ENCODE measurements at regions not wholly inside any gene's neighbourhood (a gene's known extent, or its start where the extent isn't known, plus 50 kb on each side); places are given as distances from the start of the nearest gene placed in this dataset.
"Not testable (repeated sequence)": the region's sequence is repeated elsewhere in the genome, so short reads cannot be mapped to it uniquely, and the experiment has no call there.

GRCh38 chr10:38321393-38321792 lies 227.3 kb downstream of the ZNF37A start:
- not testable (repeated sequence) for H3K4me1 Mint-ChIP-seq (ENCODE audit: low read depth); H3K36me3 Mint-ChIP-seq (ENCODE audit: low read depth); H3K27me3 Mint-ChIP-seq (ENCODE audit: low read depth)

GRCh38 chr10:38330306-38330705 lies 236.2 kb downstream of the ZNF37A start:
- H3K4me3 Mint-ChIP-seq; H3K9me3 Mint-ChIP-seq; H3K4me1 Mint-ChIP-seq (ENCODE audit: low read depth); DNase-seq (ENCODE audit: low spot score); H3K27ac Mint-ChIP-seq; H3K27me3 Mint-ChIP-seq (ENCODE audit: low read depth); H3K36me3 Mint-ChIP-seq (ENCODE audit: low read depth): not testable (repeated sequence)

More at GRCh38 chr10:38321393-38321792, 227.3 kb downstream of the ZNF37A start:
- H3K27ac Mint-ChIP-seq; H3K4me3 Mint-ChIP-seq; H3K9me3 Mint-ChIP-seq; DNase-seq (ENCODE audit: low spot score): not testable (repeated sequence)

GRCh38 chr10:38331106-38331505 lies 237.0 kb downstream of the ZNF37A start:
- not testable (repeated sequence) for H3K27ac Mint-ChIP-seq; H3K27me3 Mint-ChIP-seq (ENCODE audit: low read depth); DNase-seq (ENCODE audit: low spot score); H3K4me3 Mint-ChIP-seq; H3K36me3 Mint-ChIP-seq (ENCODE audit: low read depth); H3K9me3 Mint-ChIP-seq; H3K4me1 Mint-ChIP-seq (ENCODE audit: low read depth)

- not testable (repeated sequence) for H3K4me1 Mint-ChIP-seq (ENCODE audit: low read depth); H3K27me3 Mint-ChIP-seq (ENCODE audit: low read depth); H3K36me3 Mint-ChIP-seq (ENCODE audit: low read depth); H3K9me3 Mint-ChIP-seq; H3K27ac Mint-ChIP-seq; DNase-seq (ENCODE audit: low spot score); H3K4me3 Mint-ChIP-seq
These were observed 239.6 kb downstream of the ZNF37A start for GRCh38 chr10:38333699-38334098.

- H3K27me3 Mint-ChIP-seq (ENCODE audit: low read depth); H3K4me3 Mint-ChIP-seq; DNase-seq (ENCODE audit: low spot score); H3K36me3 Mint-ChIP-seq (ENCODE audit: low read depth); H3K4me1 Mint-ChIP-seq (ENCODE audit: low read depth); H3K27ac Mint-ChIP-seq; H3K9me3 Mint-ChIP-seq: not testable (repeated sequence)
These were observed 256.5 kb downstream of the ZNF37A start for GRCh38 chr10:38350645-38351044.

- H3K4me1 Mint-ChIP-seq (ENCODE audit: low read depth); H3K4me3 Mint-ChIP-seq; H3K27me3 Mint-ChIP-seq (ENCODE audit: low read depth); H3K9me3 Mint-ChIP-seq; H3K36me3 Mint-ChIP-seq (ENCODE audit: low read depth); H3K27ac Mint-ChIP-seq: not testable (repeated sequence)
- DNase-seq (ENCODE audit: low spot score) = peak; percentile 4
These were observed 260.3 kb downstream of the ZNF37A start for GRCh38 chr10:38354410-38354809.

- DNase-seq (ENCODE audit: low spot score) = peak; percentile 80
- peak overlapping the region; percentile 97 for H3K4me3 Mint-ChIP-seq
- peak overlapping the region; percentile 100 for H3K27ac Mint-ChIP-seq
These were observed 261.9 kb downstream of the ZNF37A start for GRCh38 chr10:38355911-38356526.

GRCh38 chr10:38356527-38356926 lies 262.4 kb downstream of the ZNF37A start:
- DNase-seq (ENCODE audit: low spot score) = peak; percentile 5
- not testable (repeated sequence) for H3K27me3 Mint-ChIP-seq (ENCODE audit: low read depth); H3K9me3 Mint-ChIP-seq; H3K4me1 Mint-ChIP-seq (ENCODE audit: low read depth)
- peaks cover 11% of the 10 kb centered on the region for H3K36me3 Mint-ChIP-seq (ENCODE audit: low read depth)
- H3K4me3 Mint-ChIP-seq = peak overlapping the region; percentile 97
- peak overlapping the region; percentile 100 for H3K27ac Mint-ChIP-seq

More at GRCh38 chr10:38355911-38356526, 261.9 kb downstream of the ZNF37A start:
- H3K36me3 Mint-ChIP-seq (ENCODE audit: low read depth); H3K4me1 Mint-ChIP-seq (ENCODE audit: low read depth); H3K27me3 Mint-ChIP-seq (ENCODE audit: low read depth); H3K9me3 Mint-ChIP-seq: not testable (repeated sequence)

GRCh38 chr10:38362514-38362913 lies 268.4 kb downstream of the ZNF37A start:
- H3K9me3 Mint-ChIP-seq; DNase-seq (ENCODE audit: low spot score); H3K4me3 Mint-ChIP-seq; H3K27ac Mint-ChIP-seq; H3K27me3 Mint-ChIP-seq (ENCODE audit: low read depth): not testable (repeated sequence)
- Mint-ChIP-seq H3K36me3 (ENCODE audit: low read depth) (peaks cover 46% of the 10 kb centered on the region), H3K4me1 (ENCODE audit: low read depth) (peaks cover 12% of the 10 kb centered on the region)

GRCh38 chr10:38364073-38364472 lies 269.9 kb downstream of the ZNF37A start:
- H3K4me3 Mint-ChIP-seq; H3K4me1 Mint-ChIP-seq (ENCODE audit: low read depth); DNase-seq (ENCODE audit: low spot score); H3K27me3 Mint-ChIP-seq (ENCODE audit: low read depth); H3K27ac Mint-ChIP-seq; H3K9me3 Mint-ChIP-seq: not testable (repeated sequence)
- peaks cover 43% of the 10 kb centered on the region for H3K36me3 Mint-ChIP-seq (ENCODE audit: low read depth)

- not testable (repeated sequence) for DNase-seq (ENCODE audit: low spot score); H3K4me1 Mint-ChIP-seq (ENCODE audit: low read depth); H3K9me3 Mint-ChIP-seq; H3K27ac Mint-ChIP-seq; H3K27me3 Mint-ChIP-seq (ENCODE audit: low read depth); H3K4me3 Mint-ChIP-seq
- peaks cover 52% of the 10 kb centered on the region for H3K36me3 Mint-ChIP-seq (ENCODE audit: low read depth)
These were observed 271.8 kb downstream of the ZNF37A start for GRCh38 chr10:38365917-38366316.

- DNase-seq (ENCODE audit: low spot score); H3K27ac Mint-ChIP-seq; H3K4me3 Mint-ChIP-seq; H3K9me3 Mint-ChIP-seq; H3K4me1 Mint-ChIP-seq (ENCODE audit: low read depth); H3K27me3 Mint-ChIP-seq (ENCODE audit: low read depth): not testable (repeated sequence)
- peaks cover 13% of the 10 kb centered on the region for H3K36me3 Mint-ChIP-seq (ENCODE audit: low read depth)
These were observed 289.7 kb downstream of the ZNF37A start for GRCh38 chr10:38383800-38384199.

GRCh38 chr10:38386869-38387268 lies 292.7 kb downstream of the ZNF37A start:
- not testable (repeated sequence) for H3K27me3 Mint-ChIP-seq (ENCODE audit: low read depth); H3K4me1 Mint-ChIP-seq (ENCODE audit: low read depth); H3K4me3 Mint-ChIP-seq; DNase-seq (ENCODE audit: low spot score); H3K9me3 Mint-ChIP-seq; H3K36me3 Mint-ChIP-seq (ENCODE audit: low read depth); H3K27ac Mint-ChIP-seq

GRCh38 chr10:38390725-38391124 lies 296.6 kb downstream of the ZNF37A start:
- not testable (repeated sequence) for H3K27ac Mint-ChIP-seq; H3K4me3 Mint-ChIP-seq; DNase-seq (ENCODE audit: low spot score); H3K36me3 Mint-ChIP-seq (ENCODE audit: low read depth); H3K4me1 Mint-ChIP-seq (ENCODE audit: low read depth); H3K27me3 Mint-ChIP-seq (ENCODE audit: low read depth); H3K9me3 Mint-ChIP-seq

GRCh38 chr10:38395465-38395864 lies 301.3 kb downstream of the ZNF37A start:
- not testable (repeated sequence) for H3K27ac Mint-ChIP-seq; DNase-seq (ENCODE audit: low spot score); H3K9me3 Mint-ChIP-seq; H3K27me3 Mint-ChIP-seq (ENCODE audit: low read depth); H3K4me3 Mint-ChIP-seq; H3K36me3 Mint-ChIP-seq (ENCODE audit: low read depth); H3K4me1 Mint-ChIP-seq (ENCODE audit: low read depth)

Measured in T-helper 2 cell treated with Interferon-gamma antibody and Interleukin-4, amounts not matched to agents 5 μg/mL and 100 μg/mL, for 36 hours (primary cell).